Hepatocyte (in vitro differentiated cells): ENCODE measurements at regions not wholly inside any gene's neighbourhood (a gene's known extent, or its start where the extent isn't known, plus 50 kb on each side); places are given as distances from the start of the nearest gene placed in this dataset.

Source experiments
- CTCF ChIP-seq: fragments of 200-600 bp; sonication (generic); IDR thresholded peaks from 2 replicates; pipeline ENCODE4 v1.5.1; 2016; ENCODE audit warnings: antibody characterized with exemption, mild to moderate bottlenecking; ENCODE audit not compliant: poor library complexity
- EZH2 ChIP-seq: fragments of 200-600 bp; sonication (generic); IDR thresholded peaks from 2 replicates; pipeline ENCODE4 v1.6.1; 2016; ENCODE audit warnings: antibody characterized with exemption, mild to moderate bottlenecking, borderline replicate concordance
- EZH2phosphoT487 ChIP-seq: fragments of 200-600 bp; sonication (generic); IDR thresholded peaks from one replicate; pipeline ENCODE4 v1.6.1; 2018; ENCODE audit warnings: antibody characterized with exemption, mild to moderate bottlenecking, low read depth, moderate library complexity; ENCODE audit not compliant: unreplicated experiment, severe bottlenecking

GRCh38 chr9:25207402-25208195, 470.6 kb downstream of the TUSC1 start:
- TF ChIP-seq CTCF (no peak), EZH2 (no peak), EZH2phosphoT487 (no peak)
